ENCODE measurements at regions not wholly inside any gene's neighbourhood (a gene's known extent, or its start where the extent isn't known, plus 50 kb on each side); places are given as distances from the start of the nearest gene placed in this dataset.
A peak's percentile ranks its signal among the peaks of the same experiment; 100 is the strongest.

GRCh38 chr2:18422432-18423165 is 137.9 kb downstream of the RDH14 start:
- DNase-seq = no peak

- no peak for DNase-seq
These were observed 146.6 kb downstream of the RDH14 start for GRCh38 chr2:18413676-18414396.

- DNase-seq = no peak
These were observed 147.3 kb downstream of the RDH14 start for GRCh38 chr2:18412980-18413675.

GRCh38 chr2:18411626-18412025 is 148.8 kb downstream of the RDH14 start:
- no peak for DNase-seq

- no peak for DNase-seq
These were observed 149.9 kb downstream of the RDH14 start for GRCh38 chr2:18410543-18410942.

- DNase-seq = no peak
These were observed 151.8 kb downstream of the RDH14 start for GRCh38 chr2:18408638-18409037.

- DNase-seq = no peak
These were observed 154.2 kb downstream of the RDH14 start for GRCh38 chr2:18406219-18406618.

- no peak for DNase-seq
These were observed 155.7 kb downstream of the RDH14 start for GRCh38 chr2:18404708-18405107.

GRCh38 chr2:18403921-18404522 is 156.4 kb downstream of the RDH14 start:
- no peak for DNase-seq

- no peak for DNase-seq
These were observed 157.6 kb downstream of the RDH14 start for GRCh38 chr2:18402831-18403230.

- DNase-seq = no peak
These were observed 159.0 kb downstream of the RDH14 start for GRCh38 chr2:18401471-18401870.

GRCh38 chr2:18399601-18400000 is 160.9 kb downstream of the RDH14 start:
- DNase-seq = no peak

GRCh38 chr2:18398833-18399232 is 161.6 kb downstream of the RDH14 start:
- no peak for DNase-seq

GRCh38 chr2:18396329-18397010 is 164.0 kb downstream of the RDH14 start:
- no peak for DNase-seq

- no peak for DNase-seq
These were observed 164.9 kb downstream of the RDH14 start for GRCh38 chr2:18395555-18395954.

- DNase-seq = peak; percentile 60
These were observed 172.8 kb downstream of the RDH14 start for GRCh38 chr2:18387441-18388206.

- no peak for DNase-seq
These were observed 176.2 kb downstream of the RDH14 start for GRCh38 chr2:18384242-18384641.

- no peak for DNase-seq
These were observed 179.1 kb downstream of the RDH14 start for GRCh38 chr2:18381386-18381785.

- no peak for DNase-seq
These were observed 180.1 kb downstream of the RDH14 start for GRCh38 chr2:18380321-18380720.

- DNase-seq = no peak
These were observed 180.6 kb downstream of the RDH14 start for GRCh38 chr2:18379870-18380269.

- peak; percentile 13 for DNase-seq
These were observed 182.3 kb downstream of the RDH14 start for GRCh38 chr2:18378020-18378653.

- DNase-seq = no peak
These were observed 183.5 kb downstream of the RDH14 start for GRCh38 chr2:18376936-18377335.

Measured in CD4-positive, alpha-beta T cell treated with Interleukin-4 for 4 hours (primary cell).